H1 (cell line): ENCODE measurements at regions not wholly inside any gene's neighbourhood (a gene's known extent, or its start where the extent isn't known, plus 50 kb on each side); places are given as distances from the start of the nearest gene placed in this dataset.

Source experiments
- GABPA ChIP-seq: IDR thresholded peaks from 2 replicates; pipeline ENCODE4 v1.6.1; 2011; ENCODE audit warnings: mild to moderate bottlenecking, low read length, moderate library complexity, borderline replicate concordance; ENCODE audit not compliant: insufficient read depth
- NANOG ChIP-seq: IDR thresholded peaks from 2 replicates; pipeline ENCODE4 v1.6.1; 2011; ENCODE audit warnings: low read length, low read depth, mild to moderate bottlenecking, inconsistent platforms; ENCODE audit not compliant: insufficient read depth, poor library complexity, severe bottlenecking
- TF ChIP-seq, protein P1 (sequence below): IDR thresholded peaks from 2 replicates; pipeline ENCODE4 v1.6.1; 2011; ENCODE audit warnings: low read length, improper control_type of control experiment
- TF ChIP-seq, protein P2 (sequence below): IDR thresholded peaks from 2 replicates; pipeline ENCODE4 v1.6.1; 2012; ENCODE audit warnings: low read length, inconsistent platforms
- TF ChIP-seq, protein P3 (sequence below), 3 experiments: IDR thresholded peaks; 1 replicate in 2 of 3; 2 replicates in 1 of 3; pipeline versions ENCODE4 v1.5.1 to v1.6.1; 2011; ENCODE audit warnings: low read length in 3 of 3, mild to moderate bottlenecking in 3 of 3, inconsistent platforms in 2 of 3, low read depth in 1 of 3, moderate library complexity in 1 of 3; ENCODE audit not compliant: insufficient read depth in 1 of 3; ENCODE audit errors: control extremely low read depth in 1 of 3

DNA sequence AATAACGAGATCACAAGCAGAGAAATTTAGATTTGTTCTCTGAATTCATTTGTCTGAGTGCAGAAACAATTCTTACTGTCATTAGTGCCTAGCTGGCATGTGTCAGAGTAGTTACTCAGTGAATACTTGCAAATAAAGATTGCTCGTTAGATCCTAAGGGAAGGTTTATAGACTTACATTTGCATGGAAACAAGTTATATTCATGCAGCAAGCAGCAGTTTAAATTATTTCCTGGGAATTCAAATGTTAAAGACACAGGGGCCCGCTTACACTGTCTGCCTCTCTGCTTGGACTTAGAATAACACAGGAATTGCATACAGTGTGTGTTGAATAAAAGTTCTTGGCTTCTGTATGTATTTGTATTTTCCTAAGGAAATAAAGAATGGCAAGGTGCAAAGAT is 680.6 kb upstream of the NECTIN3 start:
- TF ChIP-seq, protein P1, sequence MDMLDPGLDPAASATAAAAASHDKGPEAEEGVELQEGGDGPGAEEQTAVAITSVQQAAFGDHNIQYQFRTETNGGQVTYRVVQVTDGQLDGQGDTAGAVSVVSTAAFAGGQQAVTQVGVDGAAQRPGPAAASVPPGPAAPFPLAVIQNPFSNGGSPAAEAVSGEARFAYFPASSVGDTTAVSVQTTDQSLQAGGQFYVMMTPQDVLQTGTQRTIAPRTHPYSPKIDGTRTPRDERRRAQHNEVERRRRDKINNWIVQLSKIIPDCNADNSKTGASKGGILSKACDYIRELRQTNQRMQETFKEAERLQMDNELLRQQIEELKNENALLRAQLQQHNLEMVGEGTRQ: no peak
- TF ChIP-seq, protein P2, sequence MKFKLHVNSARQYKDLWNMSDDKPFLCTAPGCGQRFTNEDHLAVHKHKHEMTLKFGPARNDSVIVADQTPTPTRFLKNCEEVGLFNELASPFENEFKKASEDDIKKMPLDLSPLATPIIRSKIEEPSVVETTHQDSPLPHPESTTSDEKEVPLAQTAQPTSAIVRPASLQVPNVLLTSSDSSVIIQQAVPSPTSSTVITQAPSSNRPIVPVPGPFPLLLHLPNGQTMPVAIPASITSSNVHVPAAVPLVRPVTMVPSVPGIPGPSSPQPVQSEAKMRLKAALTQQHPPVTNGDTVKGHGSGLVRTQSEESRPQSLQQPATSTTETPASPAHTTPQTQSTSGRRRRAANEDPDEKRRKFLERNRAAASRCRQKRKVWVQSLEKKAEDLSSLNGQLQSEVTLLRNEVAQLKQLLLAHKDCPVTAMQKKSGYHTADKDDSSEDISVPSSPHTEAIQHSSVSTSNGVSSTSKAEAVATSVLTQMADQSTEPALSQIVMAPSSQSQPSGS: no peak
- TF ChIP-seq NANOG: no peak
- TF ChIP-seq GABPA: no peak
- TF ChIP-seq, protein P3, sequence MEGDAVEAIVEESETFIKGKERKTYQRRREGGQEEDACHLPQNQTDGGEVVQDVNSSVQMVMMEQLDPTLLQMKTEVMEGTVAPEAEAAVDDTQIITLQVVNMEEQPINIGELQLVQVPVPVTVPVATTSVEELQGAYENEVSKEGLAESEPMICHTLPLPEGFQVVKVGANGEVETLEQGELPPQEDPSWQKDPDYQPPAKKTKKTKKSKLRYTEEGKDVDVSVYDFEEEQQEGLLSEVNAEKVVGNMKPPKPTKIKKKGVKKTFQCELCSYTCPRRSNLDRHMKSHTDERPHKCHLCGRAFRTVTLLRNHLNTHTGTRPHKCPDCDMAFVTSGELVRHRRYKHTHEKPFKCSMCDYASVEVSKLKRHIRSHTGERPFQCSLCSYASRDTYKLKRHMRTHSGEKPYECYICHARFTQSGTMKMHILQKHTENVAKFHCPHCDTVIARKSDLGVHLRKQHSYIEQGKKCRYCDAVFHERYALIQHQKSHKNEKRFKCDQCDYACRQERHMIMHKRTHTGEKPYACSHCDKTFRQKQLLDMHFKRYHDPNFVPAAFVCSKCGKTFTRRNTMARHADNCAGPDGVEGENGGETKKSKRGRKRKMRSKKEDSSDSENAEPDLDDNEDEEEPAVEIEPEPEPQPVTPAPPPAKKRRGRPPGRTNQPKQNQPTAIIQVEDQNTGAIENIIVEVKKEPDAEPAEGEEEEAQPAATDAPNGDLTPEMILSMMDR (IDR thresholded peaks at IDR 0.05; ENCODE audit: control extremely low read depth in 1 of 3, insufficient read depth in 1 of 3, low read depth in 1 of 3, low read length in 3 of 3): no peak
